OCI-M2 (cell line): ENCODE measurements at regions not wholly inside any gene's neighbourhood (a gene's known extent, or its start where the extent isn't known, plus 50 kb on each side); places are given as distances from the start of the nearest gene placed in this dataset.
"Not testable (repeated sequence)": the region's sequence is repeated elsewhere in the genome, so short reads cannot be mapped to it uniquely, and the experiment has no call there.

Experiments used
- DNase-seq: peaks from one replicate; lab custom pipeline; 2025; ENCODE audit not compliant: unreplicated experiment; lab: John Stamatoyannopoulos, UW

DNA sequence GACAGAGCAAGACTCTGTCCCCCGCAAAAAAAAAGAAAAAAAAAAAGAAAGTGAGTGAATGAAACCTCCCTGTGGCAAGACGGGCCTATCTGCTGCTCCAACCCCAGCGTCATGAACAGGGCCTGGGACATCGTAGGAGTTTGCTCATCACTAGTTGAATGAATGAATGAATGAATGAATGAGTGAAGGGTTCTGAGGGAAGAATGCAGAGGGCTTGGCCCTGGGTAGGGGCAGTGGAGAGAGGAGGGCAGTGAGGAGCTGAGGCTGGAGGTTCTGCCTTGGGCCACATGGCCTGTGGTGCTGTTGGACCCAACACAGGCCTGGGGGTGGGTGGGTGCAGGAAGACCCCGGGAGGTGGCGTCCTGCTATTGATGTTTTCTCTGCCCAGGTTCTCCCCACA, 125.5 kb upstream of the CIBAR2 start:
- DNase-seq, result no peak

DNA sequence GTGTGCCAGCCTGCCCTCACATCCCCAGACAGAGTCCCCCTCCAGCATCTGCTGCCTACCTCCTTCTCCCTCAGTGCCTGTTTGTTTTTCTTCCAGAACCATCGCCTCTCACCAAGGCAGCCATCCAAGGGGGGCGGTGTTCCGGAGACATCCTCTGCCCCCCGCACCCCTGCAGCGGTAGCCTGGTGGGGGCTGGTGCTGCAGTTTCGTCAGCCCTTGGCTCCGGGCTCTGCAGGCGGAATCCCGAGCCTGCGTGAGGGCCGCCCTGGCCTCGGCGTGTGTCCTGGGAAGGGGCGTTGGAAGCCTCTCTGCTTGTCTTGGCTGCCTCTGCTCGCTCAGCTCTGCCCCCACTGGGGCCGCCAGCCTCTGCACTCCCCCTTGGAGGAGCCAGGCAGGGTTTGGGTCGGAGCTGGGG, 126.0 kb upstream of the CIBAR2 start:
- DNase-seq, result no peak

DNA sequence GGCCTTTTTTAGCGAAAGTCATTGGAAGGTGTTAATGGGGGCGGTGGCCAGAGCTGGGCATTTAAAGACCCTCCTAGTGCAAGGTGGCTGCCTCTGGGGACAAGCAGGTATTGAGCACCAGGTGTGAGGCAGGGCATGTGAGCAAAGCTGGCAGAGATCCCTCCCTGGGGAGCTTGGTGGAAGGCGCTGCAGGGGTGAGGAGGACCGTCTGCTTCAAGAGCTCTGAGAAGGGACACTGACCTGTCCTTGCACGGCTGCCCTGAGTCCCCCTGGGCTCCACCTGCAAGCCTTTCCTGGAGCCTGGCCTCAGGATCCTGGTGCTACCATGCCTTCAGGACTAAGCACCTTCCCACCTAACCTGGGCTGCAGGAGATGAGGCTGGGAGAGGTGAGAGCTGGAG, 127.0 kb upstream of the CIBAR2 start:
- DNase-seq, result no peak

DNA sequence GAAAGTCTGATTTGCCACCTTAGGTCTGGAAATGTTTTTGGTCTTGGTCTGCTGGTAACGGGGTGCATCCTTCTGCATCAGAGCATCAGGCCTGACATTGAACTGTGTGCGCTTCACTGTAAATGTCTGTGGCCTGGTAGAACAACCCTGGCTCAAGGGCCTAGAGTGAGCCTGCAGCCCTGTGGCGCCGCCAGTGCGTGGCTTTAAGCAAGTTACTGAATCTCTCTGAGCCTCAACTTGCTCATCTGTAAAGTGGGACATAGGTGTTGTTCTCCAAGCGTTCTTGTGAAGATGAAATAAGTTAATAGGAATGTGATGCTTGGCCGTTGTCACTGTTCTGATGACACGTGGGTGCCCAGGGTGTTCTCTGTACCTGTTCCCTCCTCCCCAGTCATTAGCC, 127.6 kb upstream of the CIBAR2 start:
- DNase-seq, result no peak

DNA sequence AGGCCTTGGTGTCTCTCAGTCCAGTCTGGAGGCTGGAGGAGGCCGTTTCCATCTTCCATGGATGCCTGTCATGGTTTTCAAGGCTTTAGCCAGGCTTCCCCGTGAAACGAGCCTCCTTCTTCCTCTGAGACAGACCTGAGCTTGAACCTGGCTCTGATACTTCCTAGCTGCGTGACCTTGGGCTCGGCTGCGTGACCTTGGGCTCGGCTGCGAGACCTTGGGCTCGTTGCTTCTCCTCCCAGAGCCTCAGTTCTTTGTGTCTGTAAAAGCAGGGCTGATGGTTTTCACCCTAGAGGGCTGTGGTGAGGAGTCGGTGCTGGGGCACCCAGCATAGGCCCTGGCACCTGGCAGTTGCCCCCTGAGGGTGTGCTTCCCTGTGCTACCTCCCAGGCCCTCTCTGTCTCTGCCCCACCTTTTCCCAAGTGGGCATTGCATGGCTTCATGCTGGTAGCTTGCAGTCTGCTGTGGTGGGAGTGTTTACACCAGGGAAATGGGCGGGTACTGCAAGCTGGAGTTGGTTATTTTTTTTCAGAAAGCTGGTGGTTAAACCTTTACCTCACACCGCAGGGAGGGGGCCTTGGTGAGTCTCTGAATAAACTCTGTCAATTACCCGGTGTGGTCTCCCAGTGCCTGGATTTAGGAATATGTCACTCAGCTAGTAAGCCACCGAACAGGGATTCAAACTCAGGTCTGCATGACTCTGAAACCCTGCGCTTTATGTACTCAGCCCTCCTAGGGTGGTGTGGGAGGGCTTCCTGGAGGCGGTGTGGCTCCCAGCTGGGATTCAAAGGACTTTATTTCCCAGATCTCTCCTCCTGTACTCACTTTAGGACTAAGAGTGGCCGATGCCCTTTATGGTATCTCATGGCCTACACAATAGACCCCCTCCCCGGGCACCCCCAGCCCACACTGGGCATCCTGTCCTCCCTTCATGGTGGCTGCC, 129.0 kb upstream of the CIBAR2 start:
- DNase-seq, result no peak

DNA sequence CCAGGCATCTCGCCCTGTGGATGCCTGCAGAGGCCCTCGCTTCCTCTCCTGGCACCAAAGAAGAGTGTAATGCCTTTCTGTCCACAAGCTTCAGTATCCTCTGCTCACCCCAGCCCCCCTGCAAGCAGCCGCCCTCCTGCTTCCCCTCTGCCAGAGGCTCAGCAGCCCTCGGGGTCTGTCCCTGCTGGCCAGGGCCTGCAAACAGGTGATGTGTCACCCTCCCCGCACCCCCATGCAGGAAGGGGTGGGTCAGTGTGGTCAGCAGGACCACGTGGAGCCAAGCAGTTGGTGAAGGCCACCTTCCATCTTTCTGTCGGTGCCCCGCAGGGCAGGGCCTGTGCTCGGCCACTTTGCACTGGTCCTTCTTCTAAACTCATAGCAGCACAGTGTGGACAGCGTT, 129.9 kb upstream of the CIBAR2 start:
- DNase-seq, result no peak

DNA sequence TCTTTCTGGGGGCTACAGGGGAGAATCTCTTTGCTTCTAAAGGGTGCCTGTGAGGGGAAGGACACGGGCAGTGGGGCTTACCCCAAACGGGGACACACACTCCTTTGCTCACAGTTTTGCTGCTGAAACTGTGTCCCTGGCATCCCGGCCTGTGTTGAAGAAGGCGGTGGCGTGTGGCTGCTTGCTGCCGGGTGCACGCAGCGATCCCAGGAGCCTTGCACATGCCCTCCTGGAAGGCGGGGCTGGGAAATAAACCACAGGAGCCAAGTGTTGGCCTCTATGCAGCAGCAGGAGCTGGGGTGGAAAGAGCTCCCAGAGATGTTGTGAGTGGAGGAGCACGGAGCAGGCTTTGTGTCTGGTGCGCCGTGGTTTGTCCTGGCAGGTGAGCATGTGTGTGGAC, 131.0 kb upstream of the CIBAR2 start:
- no peak for DNase-seq

DNA sequence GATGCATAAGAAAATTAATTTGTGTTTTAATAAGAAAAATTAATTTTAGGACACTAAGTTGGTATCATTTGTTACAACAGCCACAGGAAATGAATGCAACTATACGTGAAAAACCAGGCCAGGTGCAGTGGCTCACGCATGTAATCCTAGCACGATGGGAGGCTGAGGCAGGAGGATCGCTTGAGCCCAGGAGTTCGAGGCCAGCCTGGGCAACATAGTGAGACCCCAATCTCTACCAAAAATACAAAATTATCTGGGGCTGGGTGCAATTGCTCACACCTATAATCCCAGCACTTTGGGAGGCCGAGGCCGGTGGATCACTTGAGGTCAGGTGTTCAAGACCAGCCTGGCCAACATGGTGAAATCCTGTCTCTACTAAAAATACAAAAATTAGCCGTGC, 132.2 kb upstream of the CIBAR2 start:
- not testable (repeated sequence) for DNase-seq

DNA sequence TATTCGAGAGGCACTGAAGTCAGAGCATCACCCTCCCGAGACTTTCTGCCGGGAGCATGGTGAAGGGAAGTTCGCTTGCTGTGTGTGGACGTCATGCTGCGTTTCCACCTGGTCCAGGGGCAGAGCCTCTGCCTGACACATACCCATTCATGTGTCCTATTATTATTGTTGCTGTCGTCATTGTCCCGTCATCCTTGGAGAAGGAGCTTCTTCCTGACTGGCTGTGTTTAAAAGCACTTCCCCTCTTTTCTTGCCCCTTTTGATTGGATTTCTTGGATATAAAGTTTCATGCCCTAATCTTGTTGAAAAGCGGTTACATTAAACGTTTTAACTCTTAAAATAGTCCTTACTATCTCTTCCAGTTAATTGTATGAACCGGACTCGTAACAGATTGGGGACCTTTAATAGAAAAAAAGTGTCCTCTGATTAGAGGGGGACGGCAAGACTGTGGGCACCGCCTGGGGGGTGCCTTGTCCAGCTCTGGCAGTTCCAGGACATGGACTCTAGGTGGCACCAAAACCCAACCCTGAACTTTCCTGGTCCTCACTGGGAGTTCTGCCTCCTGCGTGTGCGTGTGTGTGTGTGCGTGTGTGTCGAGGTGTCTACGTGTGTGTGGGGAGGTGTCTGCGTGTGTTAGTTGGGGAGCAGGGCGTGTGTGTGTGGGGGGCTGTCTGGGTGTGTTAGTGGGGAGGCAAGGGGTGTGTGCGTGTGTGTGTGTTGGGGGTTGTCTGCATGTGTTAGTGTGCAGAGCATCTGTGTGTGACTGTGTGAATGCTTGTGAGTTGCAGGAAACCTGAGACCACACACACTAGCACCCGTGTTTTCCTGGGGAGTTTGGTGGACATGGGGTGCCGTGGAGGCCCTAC, 133.3 kb upstream of the CIBAR2 start:
- no peak for DNase-seq

DNA sequence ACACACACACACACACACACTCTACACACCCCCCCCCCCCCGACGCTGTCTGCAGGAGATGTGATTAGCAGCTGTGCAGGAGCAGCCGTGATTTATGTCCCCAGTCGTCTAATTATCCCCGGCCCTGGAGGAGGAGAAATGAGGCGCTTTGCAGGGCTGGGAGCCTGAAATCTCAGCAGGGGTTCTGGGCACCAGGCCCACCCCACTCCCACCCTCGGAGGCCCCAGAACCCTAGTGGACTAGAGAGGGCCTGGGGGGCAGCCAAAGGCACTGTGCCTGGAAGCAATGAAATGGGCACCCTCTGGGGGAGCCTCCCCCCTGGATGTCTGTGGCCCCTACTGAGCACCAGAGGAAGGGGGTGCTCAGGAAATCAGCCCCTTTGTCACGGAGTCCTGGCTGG, 134.2 kb upstream of the CIBAR2 start:
- no peak for DNase-seq

DNA sequence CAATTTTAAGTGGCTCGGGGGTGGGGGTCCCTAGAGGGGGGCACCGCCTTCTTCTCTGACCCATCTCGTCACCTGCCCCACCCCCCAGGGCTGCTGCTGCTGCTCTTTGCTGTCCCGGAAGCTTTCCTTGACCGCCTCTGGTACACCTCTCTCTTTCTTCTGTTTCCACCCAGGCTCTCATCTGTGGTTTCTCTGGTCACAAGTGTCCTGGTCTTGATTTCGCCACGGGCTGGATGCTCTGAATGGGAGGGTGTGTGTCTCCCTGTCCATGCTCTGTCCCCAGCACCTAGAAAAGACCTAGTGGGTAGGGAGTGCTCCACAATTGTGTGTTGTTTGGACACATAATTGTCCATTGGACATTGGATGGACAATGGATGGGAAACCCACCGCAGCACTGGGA, 134.7 kb upstream of the CIBAR2 start:
- DNase-seq, result no peak

DNA sequence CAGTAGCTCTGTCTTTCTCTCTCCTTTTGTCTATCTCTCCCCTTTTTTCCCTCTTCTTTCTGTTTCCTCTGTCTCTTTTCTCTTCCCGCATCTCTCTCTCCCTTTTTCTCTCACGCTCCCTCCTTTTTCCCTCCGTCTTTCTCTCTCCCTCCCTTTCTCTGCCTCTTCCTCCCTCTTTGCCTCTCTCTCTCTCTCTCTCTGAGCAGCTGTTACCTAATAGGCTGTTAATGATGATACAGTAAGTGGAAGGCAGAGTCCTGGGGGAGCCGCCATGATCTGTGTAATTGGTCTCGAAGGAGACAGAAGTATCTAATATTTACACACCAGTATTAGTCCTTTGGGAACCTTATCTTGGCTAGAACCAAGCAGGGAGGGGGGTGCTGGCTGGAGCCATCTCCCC, 136.1 kb upstream of the CIBAR2 start:
- DNase-seq, result no peak

DNA sequence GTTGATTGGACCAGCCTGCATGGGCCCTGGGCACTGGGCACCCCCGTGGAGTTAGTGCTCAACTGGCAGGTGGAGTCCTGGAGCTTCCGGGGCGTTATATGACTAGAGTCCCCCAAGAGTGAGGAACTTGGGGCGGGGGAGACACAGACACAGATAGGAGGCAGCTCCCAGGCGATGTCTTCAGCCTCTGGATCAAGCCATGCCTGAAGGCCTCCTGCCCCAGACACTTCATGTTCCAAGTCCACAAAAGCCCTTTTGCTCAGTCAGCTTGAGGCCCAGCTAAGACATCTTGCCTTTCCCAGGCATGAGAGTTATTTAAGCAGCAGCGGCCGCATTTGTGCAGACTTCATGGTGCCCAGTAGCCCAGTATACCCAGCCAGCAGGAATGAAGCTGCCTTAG, 136.6 kb upstream of the CIBAR2 start:
- no peak for DNase-seq

DNA sequence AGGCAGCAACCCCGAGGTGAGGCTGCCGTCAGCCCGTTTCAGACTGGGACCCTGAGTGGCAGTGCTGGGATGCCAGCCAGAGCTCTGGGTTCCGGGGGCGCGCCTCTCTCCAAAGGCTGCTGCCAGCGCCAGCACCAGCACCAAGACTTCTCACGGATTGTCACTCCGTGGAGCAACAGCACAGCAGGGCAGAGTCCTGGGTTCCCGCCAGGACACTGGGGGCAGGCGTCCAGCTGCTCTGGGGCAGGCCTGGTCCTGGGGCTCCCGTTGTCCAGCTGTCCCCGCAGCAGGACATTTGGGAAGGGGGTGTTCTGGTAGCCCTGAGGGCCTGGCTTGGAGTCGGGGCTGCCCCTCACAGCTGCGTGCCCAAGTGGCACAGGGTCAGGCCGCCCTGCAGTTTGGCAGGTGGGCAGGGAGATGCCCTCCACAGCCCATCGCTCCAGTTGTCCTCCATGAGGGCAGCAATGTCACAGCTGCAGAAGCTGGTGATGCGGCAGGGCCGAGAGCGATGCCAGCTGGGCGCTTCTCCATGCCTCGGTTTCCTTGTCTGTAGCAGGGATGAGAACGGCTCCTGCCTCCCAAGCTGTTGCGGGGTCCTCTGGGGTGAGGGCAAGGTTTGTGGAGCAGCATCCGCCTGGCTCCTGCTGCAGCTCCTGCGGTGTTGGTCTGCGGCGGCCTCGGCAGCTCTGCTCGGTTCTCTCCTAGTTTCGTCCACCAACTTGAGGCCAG, 137.3 kb upstream of the CIBAR2 start:
- no peak for DNase-seq

DNA sequence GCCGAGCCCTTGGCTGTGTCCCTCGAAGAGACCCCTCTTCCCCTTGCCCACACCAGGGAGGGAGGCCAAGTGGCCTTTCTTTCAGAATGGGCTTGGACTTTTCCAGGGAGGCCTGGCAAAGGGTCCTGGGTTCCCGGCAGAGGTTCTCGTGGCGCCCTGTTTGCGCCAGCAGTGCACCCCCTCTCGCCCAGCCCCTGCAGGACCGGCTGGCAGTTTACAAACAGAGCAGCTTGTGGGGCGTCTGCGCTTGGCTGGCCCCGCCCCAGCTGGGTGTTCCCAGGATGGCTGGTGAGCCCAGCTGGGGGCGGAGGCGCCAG, 137.8 kb upstream of the CIBAR2 start:
- no peak for DNase-seq

DNA sequence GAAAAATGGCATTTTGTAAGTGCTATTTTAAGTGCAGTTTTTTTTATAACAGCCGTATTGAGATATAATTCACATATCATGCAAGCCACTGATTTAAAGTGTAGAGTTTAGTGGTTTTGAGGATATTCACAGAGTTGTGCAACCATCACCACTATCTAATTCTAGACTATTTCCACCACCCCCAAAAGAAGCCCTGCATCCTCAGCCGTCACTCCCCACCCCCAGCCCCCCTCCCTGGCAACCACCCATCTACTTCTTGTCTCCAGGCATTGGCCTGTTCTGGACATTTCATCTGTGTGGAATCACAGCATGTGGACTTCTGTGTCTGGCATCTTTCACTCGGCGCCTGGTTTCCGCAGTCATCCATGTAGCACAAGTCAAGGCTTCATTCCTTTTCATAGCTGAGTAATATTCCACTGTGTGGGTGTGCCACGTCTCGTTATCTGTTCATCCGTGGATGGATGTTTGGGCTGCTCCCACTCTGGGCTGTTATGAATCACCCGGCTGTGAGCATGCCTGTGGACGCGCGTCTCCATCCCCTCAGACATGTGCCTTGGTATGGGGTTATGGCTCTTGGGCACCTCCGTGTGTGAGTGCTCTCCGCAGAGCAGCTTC, 138.4 kb upstream of the CIBAR2 start:
- DNase-seq, result no peak

DNA sequence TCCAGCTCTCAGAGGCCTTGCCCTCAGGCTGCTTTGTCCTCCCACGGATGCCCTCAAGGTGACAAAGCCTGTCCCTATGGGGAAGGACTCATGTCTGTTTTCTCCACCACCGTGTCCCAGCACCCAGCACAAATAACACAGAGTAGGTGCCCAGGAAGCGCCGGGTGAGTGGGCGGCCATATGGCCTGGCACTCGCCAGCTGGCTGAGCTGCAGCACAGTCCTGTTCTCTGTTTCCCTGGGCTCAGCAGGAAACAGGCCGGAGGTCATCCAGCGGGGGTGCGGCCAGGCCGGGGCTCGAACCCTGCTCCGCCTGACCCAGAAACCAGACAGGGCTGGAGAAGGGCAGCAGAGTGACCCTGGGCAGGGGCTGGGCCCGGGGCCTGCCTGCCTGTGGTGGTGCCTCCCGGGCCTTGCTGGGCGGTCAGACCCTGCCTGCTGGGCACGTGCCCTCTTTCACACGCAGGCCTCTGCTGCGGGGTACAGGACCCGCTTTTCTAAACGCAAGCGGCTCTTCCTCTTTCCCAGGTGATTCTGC, 139.0 kb upstream of the CIBAR2 start:
- no peak for DNase-seq

DNA sequence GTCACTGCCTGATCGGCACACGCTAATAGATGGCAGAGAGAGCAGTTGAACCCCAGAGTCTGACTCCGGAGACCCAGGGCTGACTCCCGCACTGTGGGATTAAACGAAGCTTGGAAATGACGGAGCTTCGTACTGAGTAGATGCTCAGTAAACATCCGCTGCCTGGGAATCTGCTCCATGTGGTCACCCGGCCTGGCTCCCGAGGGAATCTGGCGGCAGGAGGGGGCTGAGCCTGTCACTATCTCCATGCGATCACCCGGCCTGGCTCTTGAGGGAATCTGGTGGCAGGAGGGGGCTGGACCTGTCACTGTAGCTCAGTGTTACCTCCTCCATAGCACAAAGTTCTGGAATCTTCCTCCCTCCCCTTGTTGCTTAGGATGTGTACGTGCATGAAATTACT, 139.7 kb upstream of the CIBAR2 start:
- DNase-seq, result no peak

DNA sequence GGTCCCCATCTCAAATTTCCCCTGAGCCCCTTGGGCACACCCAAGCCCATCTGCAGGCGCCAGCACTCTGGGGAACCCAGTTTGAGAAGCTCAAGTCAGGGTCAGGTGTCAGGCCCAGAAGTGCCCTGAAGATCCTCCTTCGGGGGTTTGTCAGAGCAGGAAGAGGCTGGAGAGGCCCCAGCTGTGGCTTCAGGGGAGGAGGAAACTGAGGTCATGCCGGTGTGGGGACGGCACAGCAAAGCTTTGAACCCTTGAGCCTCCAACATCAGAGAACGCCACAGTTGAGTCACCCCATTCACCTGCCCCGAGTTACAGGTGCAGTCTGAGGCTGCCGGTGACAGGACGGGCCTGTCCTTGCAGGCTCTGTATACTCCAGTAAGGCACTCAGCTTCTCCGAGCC, 140.2 kb upstream of the CIBAR2 start:
- no peak for DNase-seq

DNA sequence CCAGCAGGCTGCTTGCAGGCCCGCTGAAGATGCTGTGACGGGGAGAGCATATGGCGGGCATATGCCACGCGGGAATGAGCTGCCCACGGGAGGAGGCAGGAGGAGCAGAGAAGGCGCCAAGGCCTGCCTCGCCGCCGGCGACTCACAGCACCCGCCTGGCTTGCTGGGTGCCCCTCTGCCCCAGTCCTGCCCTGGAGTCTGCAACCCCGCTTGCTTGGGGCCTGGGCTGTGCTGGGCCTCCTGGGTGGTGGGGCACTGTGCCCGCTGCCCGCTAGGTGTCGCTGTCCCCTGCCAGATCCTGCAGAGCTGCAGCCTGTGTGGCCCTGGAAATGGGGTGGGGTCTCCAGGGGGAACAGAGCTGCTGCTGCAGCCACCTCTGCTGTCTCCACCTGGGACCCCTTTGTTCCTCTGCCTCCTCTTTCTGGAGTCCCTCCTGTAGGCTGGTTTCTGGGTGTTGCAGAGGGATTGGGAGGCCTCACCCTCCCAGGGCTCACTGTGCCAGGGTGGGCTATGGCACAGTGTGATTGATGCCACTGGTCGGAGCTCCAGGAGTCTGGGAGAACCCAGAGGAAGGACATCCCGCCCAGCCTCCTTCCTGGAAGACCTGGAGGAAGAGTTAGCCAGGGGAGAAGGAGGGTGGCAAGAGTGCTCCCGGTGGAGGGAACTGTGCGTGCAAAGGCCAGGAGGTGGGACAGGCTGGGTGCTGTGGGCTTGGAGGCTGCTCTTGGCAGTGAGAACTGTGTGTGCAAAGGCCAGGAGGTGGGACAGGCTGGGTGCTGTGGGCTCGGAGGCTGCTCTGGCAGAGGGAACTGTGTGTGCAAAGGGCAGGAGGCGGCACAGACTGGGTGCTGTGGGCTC, 141.0 kb upstream of the CIBAR2 start:
- no peak for DNase-seq
